ENCODE measurements at regions not wholly inside any gene's neighbourhood (a gene's known extent, or its start where the extent isn't known, plus 50 kb on each side); places are given as distances from the start of the nearest gene placed in this dataset.

- no peak for DNase-seq (ENCODE audit: low spot score in 2 of 2, unreplicated experiment in 2 of 2)
- H3K27ac Mint-ChIP-seq = no peak overlapping the region
- no peak for TF ChIP-seq CTCF (IDR thresholded peaks at IDR 0.05; ENCODE audit: unreplicated experiment)
- peaks cover 14% of the 10 kb centered on the region for H3K9me3 Mint-ChIP-seq
- H3K4me1 Mint-ChIP-seq = peaks cover 6% of the 10 kb centered on the region
- H3K27me3 Mint-ChIP-seq (ENCODE audit: low read depth) = no peaks in the 10 kb centered on the region
- no peak overlapping the region for H3K4me3 Mint-ChIP-seq
- no peaks in the 10 kb centered on the region for H3K36me3 Mint-ChIP-seq
Measured at GRCh38 chr4:126479709-126480108, 1153.0 kb upstream of the INTU start.

GRCh38 chr4:126482311-126482710 lies 1150.4 kb upstream of the INTU start:
- DNase-seq (ENCODE audit: low spot score in 2 of 2, unreplicated experiment in 2 of 2) = no peak
- no peak overlapping the region for H3K27ac Mint-ChIP-seq
- no peaks in the 10 kb centered on the region for H3K36me3 Mint-ChIP-seq
- no peaks in the 10 kb centered on the region for H3K9me3 Mint-ChIP-seq
- no peaks in the 10 kb centered on the region for H3K27me3 Mint-ChIP-seq (ENCODE audit: low read depth)
- no peak overlapping the region for H3K4me3 Mint-ChIP-seq
- H3K4me1 Mint-ChIP-seq = peaks cover 6% of the 10 kb centered on the region
- TF ChIP-seq CTCF (IDR thresholded peaks at IDR 0.05; ENCODE audit: unreplicated experiment) = no peak

- DNase-seq (ENCODE audit: low spot score in 2 of 2, unreplicated experiment in 2 of 2) = no peak
- Mint-ChIP-seq H3K36me3 (no peaks in the 10 kb centered on the region), H3K27me3 (ENCODE audit: low read depth) (no peaks in the 10 kb centered on the region), H3K9me3 (peaks cover 3% of the 10 kb centered on the region), H3K4me1 (peaks cover 4% of the 10 kb centered on the region), H3K4me3 (no peak overlapping the region), H3K27ac (no peak overlapping the region)
- TF ChIP-seq CTCF (IDR thresholded peaks at IDR 0.05; ENCODE audit: unreplicated experiment) = no peak
Measured at GRCh38 chr4:126486377-126486776, 1146.4 kb upstream of the INTU start.

GRCh38 chr4:126489826-126490463 lies 1142.8 kb upstream of the INTU start:
- Mint-ChIP-seq H3K9me3 (peaks cover 3% of the 10 kb centered on the region), H3K4me3 (no peak overlapping the region), H3K27ac (no peak overlapping the region), H3K27me3 (ENCODE audit: low read depth) (no peaks in the 10 kb centered on the region), H3K4me1 (no peaks in the 10 kb centered on the region), H3K36me3 (no peaks in the 10 kb centered on the region)
- no peak for DNase-seq (ENCODE audit: low spot score in 2 of 2, unreplicated experiment in 2 of 2)
- TF ChIP-seq CTCF (IDR thresholded peaks at IDR 0.05; ENCODE audit: unreplicated experiment) = no peak

- Mint-ChIP-seq H3K27me3 (ENCODE audit: low read depth) (no peaks in the 10 kb centered on the region), H3K4me1 (peaks cover 2% of the 10 kb centered on the region), H3K9me3 (peaks cover 18% of the 10 kb centered on the region), H3K36me3 (no peaks in the 10 kb centered on the region), H3K4me3 (no peak overlapping the region), H3K27ac (no peak overlapping the region)
- TF ChIP-seq CTCF (IDR thresholded peaks at IDR 0.05; ENCODE audit: unreplicated experiment) = no peak
- DNase-seq (ENCODE audit: low spot score in 2 of 2, unreplicated experiment in 2 of 2) = no peak
Measured at GRCh38 chr4:126495163-126495752, 1137.5 kb upstream of the INTU start.
